HCT116 (cell line): ENCODE measurements at regions not wholly inside any gene's neighbourhood (a gene's known extent, or its start where the extent isn't known, plus 50 kb on each side); places are given as distances from the start of the nearest gene placed in this dataset.

Experiments
- ATAC-seq: fragments of 200-7000 bp; cut with Tn5 transposase; 2 replicates; pipeline ENCODE4 v1.9.1; 2020; ENCODE audit warnings: mild to moderate bottlenecking, moderate library complexity
- BruUV-seq: library from RNA; stranded (reverse); fragments of 400-500 nt; replicated peaks from 2 replicates; lab custom pipeline; 2021; lab: Mats Ljungman, UMichigan
- CTCF ChIA-PET: fragments of 300-600 bp; sonication (Branson Sonifier 250); formaldehyde crosslinking; loops from one replicate; lab custom pipeline; 2021; ENCODE audit warnings: antibody characterized with exemption; lab: Charles Lee
- POLR2A ChIA-PET: fragments of 300-600, 350-600 bp; sonication (Branson Sonifier 250); formaldehyde crosslinking; loops from one replicate; lab custom pipeline; 2021; ENCODE audit warnings: antibody characterized with exemption; lab: Charles Lee
- RAD21 ChIA-PET, 2 experiments: fragments of 300-600 bp; sonication (Branson Sonifier 250); formaldehyde crosslinking; loops; one replicate each; lab custom pipeline; 2023; ENCODE audit warnings: low total read pairs in 2 of 2; ENCODE audit not compliant: uncharacterized antibody in 2 of 2, unreplicated experiment in 2 of 2, low non-redundant PET in 1 of 2; lab: Charles Lee
- DNase-seq: peaks from one replicate; pipeline ENCODE4 v3.0.0-alpha.2; 2010; ENCODE audit warnings: low read depth, low spot score
- H2AFZ ChIP-seq: fragments of 200-600 bp; shearing (Covaris generic), sonication (generic); 2 replicates; pipeline ENCODE4 v1.6.1; 2017; ENCODE audit warnings: low read depth, mixed run types, mixed read lengths, antibody characterized with exemption, low read length; ENCODE audit not compliant: poor library complexity, severe bottlenecking
- H3K27ac ChIP-seq: 2 replicates; pipeline ENCODE4 v1.5.1; 2012; ENCODE audit warnings: low read depth, low read length
- H3K27me3 ChIP-seq: fragments of 200-600 bp; sonication (generic); 2 replicates; pipeline ENCODE4 v1.6.1; 2016; ENCODE audit warnings: mixed run types, low read length, mixed read lengths; ENCODE audit not compliant: insufficient read depth
- H3K36me3 ChIP-seq, 2 experiments: fragments of 200-500 bp in 1 of 2; fragments of 200-600 bp in 1 of 2; sonication (Bioruptor generic) in 1 of 2; sonication (generic) in 1 of 2; 2 replicates each; pipeline versions ENCODE4 v1.5.1 to v1.6.1; 2014 to 2016; ENCODE audit warnings: low read length in 2 of 2, inconsistent platforms in 1 of 2, mixed read lengths in 1 of 2, mixed run types in 1 of 2; ENCODE audit not compliant: insufficient read depth in 2 of 2, control insufficient read depth in 1 of 2
- H3K4me1 ChIP-seq, 2 experiments: fragments of 200-600 bp in 1 of 2; sonication (generic) in 1 of 2; 2 replicates each; pipeline versions ENCODE4 v1.5.1 to v1.6.1; 2012 to 2017; ENCODE audit warnings: low read length in 2 of 2, inconsistent platforms in 1 of 2, mild to moderate bottlenecking in 1 of 2, mixed read lengths in 1 of 2, mixed run types in 1 of 2, moderate library complexity in 1 of 2; ENCODE audit not compliant: insufficient read depth in 2 of 2, control insufficient read depth in 1 of 2
- H3K4me2 ChIP-seq: fragments of 200-600 bp; sonication (generic); 2 replicates; pipeline ENCODE4 v1.6.1; 2017; ENCODE audit warnings: mixed run types, low read length, mixed read lengths
- H3K4me3 ChIP-seq, 2 experiments: fragments of 200-600 bp in 1 of 2; sonication (generic) in 1 of 2; replicated peaks in 1 of 2; 2 replicates each; pipeline ENCODE4 v1.5.1; 2011 to 2016; ENCODE audit warnings: low read length in 2 of 2, control low read depth in 1 of 2, low read depth in 1 of 2, mild to moderate bottlenecking in 1 of 2, mixed read lengths in 1 of 2, mixed run types in 1 of 2
- H3K79me2 ChIP-seq: fragments of 200-600 bp; sonication (generic); 2 replicates; pipeline ENCODE4 v1.6.1; 2017; ENCODE audit warnings: mild to moderate bottlenecking, mixed run types, low read length, moderate library complexity, mixed read lengths; ENCODE audit not compliant: insufficient read depth
- H3K9ac ChIP-seq: fragments of 200-600 bp; sonication (generic); 2 replicates; pipeline ENCODE4 v1.6.1; 2016; ENCODE audit warnings: low read length, mixed read lengths
- H3K9me2 ChIP-seq: fragments of 200-600 bp; sonication (generic), shearing (Covaris generic); 2 replicates; pipeline ENCODE4 v1.6.1; 2017; ENCODE audit warnings: mixed run types, mild to moderate bottlenecking, moderate library complexity; ENCODE audit not compliant: insufficient read depth
- H3K9me3 ChIP-seq, 2 experiments: fragments of 200-500 bp in 1 of 2; fragments of 200-600 bp in 1 of 2; sonication (Bioruptor generic) in 1 of 2; sonication (generic) in 1 of 2; 2 replicates each; pipeline ENCODE4 v1.6.1; 2014 to 2017; ENCODE audit warnings: low read length in 2 of 2, mixed read lengths in 2 of 2, inconsistent platforms in 1 of 2, low read depth in 1 of 2, mild to moderate bottlenecking in 1 of 2, mixed run types in 1 of 2, moderate library complexity in 1 of 2; ENCODE audit not compliant: control insufficient read depth in 1 of 2, insufficient read depth in 1 of 2
- H4K20me1 ChIP-seq: fragments of 200-600 bp; sonication (generic), shearing (Covaris generic); 2 replicates; pipeline ENCODE4 v1.6.1; 2017; ENCODE audit warnings: mixed run types, mild to moderate bottlenecking, moderate library complexity; ENCODE audit not compliant: insufficient read depth
- ELF1 ChIP-seq: IDR thresholded peaks from 2 replicates; pipeline ENCODE4 v1.6.1; 2012; ENCODE audit warnings: low read depth, borderline replicate concordance
- EZH2 ChIP-seq: fragments of 200-600 bp; sonication (generic); IDR thresholded peaks from 2 replicates; pipeline ENCODE4 v1.6.1; 2017; ENCODE audit warnings: antibody characterized with exemption, mixed run types
- EZH2phosphoT487 ChIP-seq: fragments of 200-600 bp; IDR thresholded peaks from 2 replicates; pipeline ENCODE4 v1.6.1; 2018; ENCODE audit warnings: antibody characterized with exemption, borderline replicate concordance
- FOSL1 ChIP-seq: IDR thresholded peaks from 2 replicates; pipeline ENCODE4 v1.6.1; 2012; ENCODE audit warnings: low read depth
- POLR2A ChIP-seq: IDR thresholded peaks from 2 replicates; pipeline ENCODE4 v1.7.0; 2011; ENCODE audit warnings: borderline replicate concordance; ENCODE audit not compliant: insufficient read depth, insufficient read length; ENCODE audit errors: extremely low read depth
- POLR2AphosphoS5 ChIP-seq: IDR thresholded peaks from 2 replicates; pipeline ENCODE4 v1.6.1; 2011; ENCODE audit warnings: mild to moderate bottlenecking, low read depth, low read length, moderate library complexity
- REST ChIP-seq: IDR thresholded peaks from 2 replicates; pipeline ENCODE4 v1.6.1; 2012; ENCODE audit warnings: low read depth
- SRF ChIP-seq: IDR thresholded peaks from 2 replicates; pipeline ENCODE4 v1.6.1; 2012; ENCODE audit warnings: low read depth
- TCF7L2 ChIP-seq: IDR thresholded peaks from 2 replicates; pipeline ENCODE4 v1.7.0; 2011; ENCODE audit warnings: borderline replicate concordance, inconsistent platforms; ENCODE audit not compliant: insufficient read depth, insufficient read length; ENCODE audit errors: extremely low read depth
- YY1 ChIP-seq: IDR thresholded peaks from 2 replicates; pipeline ENCODE4 v1.6.1; 2011; ENCODE audit warnings: low read length, low read depth, moderate library complexity, mild to moderate bottlenecking; ENCODE audit not compliant: insufficient replicate concordance; ENCODE audit errors: extremely low read depth
- ZBTB33 ChIP-seq: IDR thresholded peaks from 2 replicates; pipeline ENCODE4 v1.6.1; 2011; ENCODE audit warnings: mild to moderate bottlenecking, low read length, moderate library complexity; ENCODE audit not compliant: insufficient replicate concordance; ENCODE audit errors: extremely low read depth
- ZFX ChIP-seq: fragments of 450-650 bp; IDR thresholded peaks from 2 replicates; pipeline ENCODE4 v1.6.1; 2017
- intact Hi-C: fragments of 100-400 bp; cut with micrococcal nuclease; formaldehyde crosslinking; loops from 2 replicates; pipeline ENCODE4 v1.10.0; 2022

GRCh38 chr1:81509594-81509993 lies 291.1 kb upstream of the ADGRL2 start:
- RAD21 ChIA-PET: no interaction called here
- no peaks in the 10 kb centered on the region for H3K9me2 ChIP-seq
- intact Hi-C loops: no loop called here
- H3K27ac ChIP-seq: no peak overlapping the region
- no peak overlapping the region for H3K4me3 ChIP-seq
- H3K27me3 ChIP-seq: no peaks in the 10 kb centered on the region
- no peaks in the 10 kb centered on the region for H3K36me3 ChIP-seq
- ATAC-seq (no peak), DNase-seq (no peak)
- POLR2A ChIA-PET: no interaction called here
- no peak overlapping the region for H3K9ac ChIP-seq
- no peak overlapping the region for H3K4me2 ChIP-seq
- no peaks in the 10 kb centered on the region for H3K4me1 ChIP-seq
- CTCF ChIA-PET: no interaction called here
- H4K20me1 ChIP-seq: no peaks in the 10 kb centered on the region
- no peak overlapping the region for H2AFZ ChIP-seq
- BruUV-seq: no TSS peak
- TF ChIP-seq POLR2AphosphoS5: no peak
- no peak for TF ChIP-seq ELF1
- no peak for TF ChIP-seq TCF7L2
- TF ChIP-seq YY1: no peak
- no peak for TF ChIP-seq POLR2A
- TF ChIP-seq REST: no peak
- no peak for TF ChIP-seq SRF
- TF ChIP-seq EZH2phosphoT487: no peak
- TF ChIP-seq EZH2: no peak
- no peak for TF ChIP-seq ZFX
- no peak for TF ChIP-seq ZBTB33
- no peak for TF ChIP-seq FOSL1
- no peaks in the 10 kb centered on the region for H3K79me2 ChIP-seq
- no peaks in the 10 kb centered on the region; a peak in 1 of 4 replicates for H3K9me3 ChIP-seq
